HCT116 (cell line): ENCODE measurements at regions not wholly inside any gene's neighbourhood (a gene's known extent, or its start where the extent isn't known, plus 50 kb on each side); places are given as distances from the start of the nearest gene placed in this dataset.

Source experiments
- ATAC-seq: fragments of 200-7000 bp; cut with Tn5 transposase; 2 replicates; pipeline ENCODE4 v1.9.1; 2020; ENCODE audit warnings: mild to moderate bottlenecking, moderate library complexity
- BruUV-seq: library from RNA; stranded (reverse); fragments of 400-500 nt; replicated peaks from 2 replicates; lab custom pipeline; 2021; lab: Mats Ljungman, UMichigan
- CTCF ChIA-PET: fragments of 300-600 bp; sonication (Branson Sonifier 250); formaldehyde crosslinking; loops from one replicate; lab custom pipeline; 2021; ENCODE audit warnings: antibody characterized with exemption; lab: Charles Lee
- POLR2A ChIA-PET: fragments of 300-600, 350-600 bp; sonication (Branson Sonifier 250); formaldehyde crosslinking; loops from one replicate; lab custom pipeline; 2021; ENCODE audit warnings: antibody characterized with exemption; lab: Charles Lee
- RAD21 ChIA-PET, 2 experiments: fragments of 300-600 bp; sonication (Branson Sonifier 250); formaldehyde crosslinking; loops; one replicate each; lab custom pipeline; 2023; ENCODE audit warnings: low total read pairs in 2 of 2; ENCODE audit not compliant: uncharacterized antibody in 2 of 2, unreplicated experiment in 2 of 2, low non-redundant PET in 1 of 2; lab: Charles Lee
- DNase-seq: peaks from one replicate; pipeline ENCODE4 v3.0.0-alpha.2; 2010; ENCODE audit warnings: low read depth, low spot score
- H2AFZ ChIP-seq: fragments of 200-600 bp; shearing (Covaris generic), sonication (generic); 2 replicates; pipeline ENCODE4 v1.6.1; 2017; ENCODE audit warnings: low read depth, mixed run types, mixed read lengths, antibody characterized with exemption, low read length; ENCODE audit not compliant: poor library complexity, severe bottlenecking
- H3K27ac ChIP-seq: 2 replicates; pipeline ENCODE4 v1.5.1; 2012; ENCODE audit warnings: low read depth, low read length
- H3K27me3 ChIP-seq: fragments of 200-600 bp; sonication (generic); 2 replicates; pipeline ENCODE4 v1.6.1; 2016; ENCODE audit warnings: mixed run types, low read length, mixed read lengths; ENCODE audit not compliant: insufficient read depth
- H3K36me3 ChIP-seq, 2 experiments: fragments of 200-500 bp in 1 of 2; fragments of 200-600 bp in 1 of 2; sonication (Bioruptor generic) in 1 of 2; sonication (generic) in 1 of 2; 2 replicates each; pipeline versions ENCODE4 v1.5.1 to v1.6.1; 2014 to 2016; ENCODE audit warnings: low read length in 2 of 2, inconsistent platforms in 1 of 2, mixed read lengths in 1 of 2, mixed run types in 1 of 2; ENCODE audit not compliant: insufficient read depth in 2 of 2, control insufficient read depth in 1 of 2
- H3K4me1 ChIP-seq, 2 experiments: fragments of 200-600 bp in 1 of 2; sonication (generic) in 1 of 2; 2 replicates each; pipeline versions ENCODE4 v1.5.1 to v1.6.1; 2012 to 2017; ENCODE audit warnings: low read length in 2 of 2, inconsistent platforms in 1 of 2, mild to moderate bottlenecking in 1 of 2, mixed read lengths in 1 of 2, mixed run types in 1 of 2, moderate library complexity in 1 of 2; ENCODE audit not compliant: insufficient read depth in 2 of 2, control insufficient read depth in 1 of 2
- H3K4me2 ChIP-seq: fragments of 200-600 bp; sonication (generic); 2 replicates; pipeline ENCODE4 v1.6.1; 2017; ENCODE audit warnings: mixed run types, low read length, mixed read lengths
- H3K4me3 ChIP-seq, 2 experiments: fragments of 200-600 bp in 1 of 2; sonication (generic) in 1 of 2; replicated peaks in 1 of 2; 2 replicates each; pipeline ENCODE4 v1.5.1; 2011 to 2016; ENCODE audit warnings: low read length in 2 of 2, control low read depth in 1 of 2, low read depth in 1 of 2, mild to moderate bottlenecking in 1 of 2, mixed read lengths in 1 of 2, mixed run types in 1 of 2
- H3K79me2 ChIP-seq: fragments of 200-600 bp; sonication (generic); 2 replicates; pipeline ENCODE4 v1.6.1; 2017; ENCODE audit warnings: mild to moderate bottlenecking, mixed run types, low read length, moderate library complexity, mixed read lengths; ENCODE audit not compliant: insufficient read depth
- H3K9ac ChIP-seq: fragments of 200-600 bp; sonication (generic); 2 replicates; pipeline ENCODE4 v1.6.1; 2016; ENCODE audit warnings: low read length, mixed read lengths
- H3K9me2 ChIP-seq: fragments of 200-600 bp; sonication (generic), shearing (Covaris generic); 2 replicates; pipeline ENCODE4 v1.6.1; 2017; ENCODE audit warnings: mixed run types, mild to moderate bottlenecking, moderate library complexity; ENCODE audit not compliant: insufficient read depth
- H3K9me3 ChIP-seq, 2 experiments: fragments of 200-500 bp in 1 of 2; fragments of 200-600 bp in 1 of 2; sonication (Bioruptor generic) in 1 of 2; sonication (generic) in 1 of 2; 2 replicates each; pipeline ENCODE4 v1.6.1; 2014 to 2017; ENCODE audit warnings: low read length in 2 of 2, mixed read lengths in 2 of 2, inconsistent platforms in 1 of 2, low read depth in 1 of 2, mild to moderate bottlenecking in 1 of 2, mixed run types in 1 of 2, moderate library complexity in 1 of 2; ENCODE audit not compliant: control insufficient read depth in 1 of 2, insufficient read depth in 1 of 2
- H4K20me1 ChIP-seq: fragments of 200-600 bp; sonication (generic), shearing (Covaris generic); 2 replicates; pipeline ENCODE4 v1.6.1; 2017; ENCODE audit warnings: mixed run types, mild to moderate bottlenecking, moderate library complexity; ENCODE audit not compliant: insufficient read depth
- CBX3 ChIP-seq: IDR thresholded peaks from 2 replicates; pipeline ENCODE4 v1.6.1; 2012; ENCODE audit warnings: low read depth
- EGR1 ChIP-seq: IDR thresholded peaks from 2 replicates; pipeline ENCODE4 v1.6.1; 2012; ENCODE audit warnings: low read depth
- EZH2phosphoT487 ChIP-seq: fragments of 200-600 bp; IDR thresholded peaks from 2 replicates; pipeline ENCODE4 v1.6.1; 2018; ENCODE audit warnings: antibody characterized with exemption, borderline replicate concordance
- FOSL1 ChIP-seq: IDR thresholded peaks from 2 replicates; pipeline ENCODE4 v1.6.1; 2012; ENCODE audit warnings: low read depth
- JUND ChIP-seq: IDR thresholded peaks from 2 replicates; pipeline ENCODE4 v1.6.1; 2012
- MAX ChIP-seq: IDR thresholded peaks from 2 replicates; pipeline ENCODE4 v1.6.1; 2012
- POLR2AphosphoS5 ChIP-seq: IDR thresholded peaks from 2 replicates; pipeline ENCODE4 v1.6.1; 2011; ENCODE audit warnings: mild to moderate bottlenecking, low read depth, low read length, moderate library complexity
- SIN3A ChIP-seq: IDR thresholded peaks from 2 replicates; pipeline ENCODE4 v1.6.1; 2012; ENCODE audit warnings: low read depth
- SP1 ChIP-seq: IDR thresholded peaks from 2 replicates; pipeline ENCODE4 v1.6.1; 2012; ENCODE audit warnings: low read depth
- intact Hi-C: fragments of 100-400 bp; cut with micrococcal nuclease; formaldehyde crosslinking; loops from 2 replicates; pipeline ENCODE4 v1.10.0; 2022
- TF ChIP-seq, protein P1 (sequence below): IDR thresholded peaks from 2 replicates; pipeline ENCODE4 v1.6.1; 2011; ENCODE audit warnings: mild to moderate bottlenecking, low read length, moderate library complexity; ENCODE audit not compliant: insufficient replicate concordance; ENCODE audit errors: extremely low read depth

- RAD21 ChIA-PET: no interaction called here
- H3K27me3 ChIP-seq: no peaks in the 10 kb centered on the region
- POLR2A ChIA-PET: no interaction called here
- no peak for TF ChIP-seq POLR2AphosphoS5
- no peak for TF ChIP-seq FOSL1
- no peak for TF ChIP-seq SIN3A
- TF ChIP-seq, protein P1, sequence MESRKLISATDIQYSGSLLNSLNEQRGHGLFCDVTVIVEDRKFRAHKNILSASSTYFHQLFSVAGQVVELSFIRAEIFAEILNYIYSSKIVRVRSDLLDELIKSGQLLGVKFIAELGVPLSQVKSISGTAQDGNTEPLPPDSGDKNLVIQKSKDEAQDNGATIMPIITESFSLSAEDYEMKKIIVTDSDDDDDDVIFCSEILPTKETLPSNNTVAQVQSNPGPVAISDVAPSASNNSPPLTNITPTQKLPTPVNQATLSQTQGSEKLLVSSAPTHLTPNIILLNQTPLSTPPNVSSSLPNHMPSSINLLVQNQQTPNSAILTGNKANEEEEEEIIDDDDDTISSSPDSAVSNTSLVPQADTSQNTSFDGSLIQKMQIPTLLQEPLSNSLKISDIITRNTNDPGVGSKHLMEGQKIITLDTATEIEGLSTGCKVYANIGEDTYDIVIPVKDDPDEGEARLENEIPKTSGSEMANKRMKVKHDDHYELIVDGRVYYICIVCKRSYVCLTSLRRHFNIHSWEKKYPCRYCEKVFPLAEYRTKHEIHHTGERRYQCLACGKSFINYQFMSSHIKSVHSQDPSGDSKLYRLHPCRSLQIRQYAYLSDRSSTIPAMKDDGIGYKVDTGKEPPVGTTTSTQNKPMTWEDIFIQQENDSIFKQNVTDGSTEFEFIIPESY: no peak
- no peak for TF ChIP-seq EZH2phosphoT487
- no peak for TF ChIP-seq JUND
- TF ChIP-seq SP1: no peak
- TF ChIP-seq EGR1: no peak
- TF ChIP-seq MAX: no peak
- no peak for TF ChIP-seq CBX3
- TF ChIP-seq, all 23 proteins: peak for 0
- Histone ChIP-seq H3K4me2 (no peak overlapping the region), H4K20me1 (no peaks in the 10 kb centered on the region), H2AFZ (no peak overlapping the region), H3K9me2 (no peaks in the 10 kb centered on the region), H3K4me3 (no peak overlapping the region), H3K27ac (no peak overlapping the region), H3K9ac (no peak overlapping the region), H3K79me2 (no peaks in the 10 kb centered on the region), H3K4me1 (no peaks in the 10 kb centered on the region), H3K9me3 (no peaks in the 10 kb centered on the region), H3K36me3 (no peaks in the 10 kb centered on the region)
- CTCF ChIA-PET: no interaction called here
- intact Hi-C loops: no loop called here
- BruUV-seq: no TSS peak
- DNase-seq (no peak), ATAC-seq (no peak)
Measured at GRCh38 chr19:34578173-34578572, 96.6 kb downstream of the WTIP start.
